CD14-positive monocyte (primary cell): ENCODE measurements at regions not wholly inside any gene's neighbourhood (a gene's known extent, or its start where the extent isn't known, plus 50 kb on each side); places are given as distances from the start of the nearest gene placed in this dataset.

Source experiments
- DNase-seq, 3 donors: peaks; one replicate each; pipeline ENCODE4 v3.0.0-alpha.2; 2011 to 2022
- H2AFZ ChIP-seq: 2 replicates; pipeline ENCODE4 v1.6.0; 2012; ENCODE audit warnings: mild to moderate bottlenecking, low read depth, low read length, inconsistent platforms; ENCODE audit not compliant: insufficient read depth, poor library complexity, severe bottlenecking
- H3K27ac ChIP-seq, 2 donors: 1 replicate in 1 of 2; 2 replicates in 1 of 2; pipeline ENCODE4 v1.5.1; 2012 to 2013; ENCODE audit warnings: low read length in 2 of 2, control low read depth in 1 of 2, inconsistent platforms in 1 of 2, low read depth in 1 of 2, mild to moderate bottlenecking in 1 of 2
- H3K27me3 ChIP-seq, 2 donors: one replicate each; pipeline versions ENCODE4 v1.6.0 to v1.6.1; 2011 to 2013; ENCODE audit warnings: low read length in 2 of 2; ENCODE audit not compliant: control insufficient read depth in 2 of 2, insufficient read depth in 2 of 2
- H3K36me3 ChIP-seq, 2 donors: replicated peaks in 1 of 2; 1 replicate in 1 of 2; 2 replicates in 1 of 2; pipeline versions ENCODE4 v1.5.1 to v1.6.1; 2012 to 2013; ENCODE audit warnings: low read length in 2 of 2, control low read depth in 1 of 2, inconsistent platforms in 1 of 2, mild to moderate bottlenecking in 1 of 2; ENCODE audit not compliant: insufficient read depth in 2 of 2, control insufficient read depth in 1 of 2
- H3K4me1 ChIP-seq, 2 donors: 1 replicate in 1 of 2; 2 replicates in 1 of 2; pipeline versions ENCODE4 v1.5.1 to v1.6.1; 2012 to 2013; ENCODE audit warnings: low read length in 2 of 2, control low read depth in 1 of 2, inconsistent platforms in 1 of 2, mild to moderate bottlenecking in 1 of 2, moderate library complexity in 1 of 2; ENCODE audit not compliant: insufficient read depth in 2 of 2, control insufficient read depth in 1 of 2
- H3K4me2 ChIP-seq: replicated peaks from 2 replicates; pipeline ENCODE3; 2012; ENCODE audit warnings: low read length, moderate library complexity, mild to moderate bottlenecking; ENCODE audit not compliant: poor library complexity, severe bottlenecking; ENCODE audit errors: extremely low read depth
- H3K4me3 ChIP-seq, 3 experiments: fragments of 200-600 bp in 1 of 3; sonication (generic) in 1 of 3; replicated peaks in 1 of 3; 1 replicate in 2 of 3; 2 replicates in 1 of 3; pipeline ENCODE4 v1.5.1; 2011 to 2013; ENCODE audit warnings: low read length in 3 of 3, mild to moderate bottlenecking in 3 of 3, control low read depth in 2 of 3, low read depth in 2 of 3, inconsistent platforms in 1 of 3, moderate library complexity in 1 of 3
- H3K79me2 ChIP-seq: 2 replicates; pipeline ENCODE4 v1.6.0; 2012; ENCODE audit warnings: mild to moderate bottlenecking, control low read depth, inconsistent platforms, low read length, moderate library complexity; ENCODE audit not compliant: insufficient read depth
- H3K9ac ChIP-seq: 2 replicates; pipeline ENCODE4 v1.6.0; 2017; ENCODE audit warnings: low read length, mild to moderate bottlenecking; ENCODE audit not compliant: insufficient read depth, poor library complexity, severe bottlenecking
- H3K9me3 ChIP-seq, 2 donors: replicated peaks in 1 of 2; 1 replicate in 1 of 2; 2 replicates in 1 of 2; pipeline versions ENCODE4 v1.5.1 to v1.6.1; 2012 to 2013; ENCODE audit warnings: low read length in 2 of 2, control low read depth in 1 of 2; ENCODE audit not compliant: control insufficient read depth in 1 of 2, insufficient read depth in 1 of 2
- H4K20me1 ChIP-seq: 2 replicates; pipeline ENCODE4 v1.6.0; 2012; ENCODE audit warnings: mild to moderate bottlenecking, low read length, control low read depth, moderate library complexity; ENCODE audit not compliant: insufficient read depth
- H3K27ac Mint-ChIP-seq, 7 donors: one replicate each; pipeline ENCODE4 v1.8.0; 2020; ENCODE audit warnings: mild to moderate bottlenecking in 7 of 7, mixed read lengths in 7 of 7, moderate library complexity in 6 of 7, inconsistent platforms in 2 of 7
- H3K27me3 Mint-ChIP-seq, 3 donors: one replicate each; pipeline ENCODE4 v1.8.0; 2021 to 2022; ENCODE audit warnings: low read depth in 3 of 3, mild to moderate bottlenecking in 3 of 3, mixed read lengths in 3 of 3, moderate library complexity in 3 of 3, inconsistent platforms in 1 of 3
- H3K36me3 Mint-ChIP-seq, 2 donors: one replicate each; pipeline ENCODE4 v1.8.0; 2020; ENCODE audit warnings: mixed read lengths in 2 of 2, inconsistent platforms in 1 of 2, mild to moderate bottlenecking in 1 of 2
- H3K4me1 Mint-ChIP-seq: one replicate; pipeline ENCODE4 v1.8.0; 2020; ENCODE audit warnings: mild to moderate bottlenecking, mixed read lengths
- H3K4me3 Mint-ChIP-seq, 2 donors: one replicate each; pipeline ENCODE4 v1.8.0; 2020; ENCODE audit warnings: mild to moderate bottlenecking in 2 of 2, mixed read lengths in 2 of 2, moderate library complexity in 1 of 2
- H3K9me3 Mint-ChIP-seq, 7 donors: one replicate each; pipeline ENCODE4 v1.8.0; 2020 to 2022; ENCODE audit warnings: mixed read lengths in 7 of 7, mild to moderate bottlenecking in 6 of 7, moderate library complexity in 6 of 7, inconsistent platforms in 2 of 7
- WGBS: methylation state at CpG from one replicate; pipeline ENCODE4 v1.1.5; 2013; ENCODE audit warnings: missing lambda C conversion rate; ENCODE audit not compliant: insufficient coverage; 5-methylcytosine and 5-hydroxymethylcytosine counted together
- intact Hi-C, 2 donors: fragments of 100-400 bp; cut with micrococcal nuclease; formaldehyde crosslinking; loops; one replicate each; pipeline versions ENCODE4 v1.15.0 to v1.15.1; 2023
- TF ChIP-seq, protein P1 (sequence below): fragments of 200-600 bp; IDR thresholded peaks from one replicate; pipeline ENCODE4 v1.8.0; 2022; ENCODE audit warnings: antibody characterized with exemption, mild to moderate bottlenecking

DNA sequence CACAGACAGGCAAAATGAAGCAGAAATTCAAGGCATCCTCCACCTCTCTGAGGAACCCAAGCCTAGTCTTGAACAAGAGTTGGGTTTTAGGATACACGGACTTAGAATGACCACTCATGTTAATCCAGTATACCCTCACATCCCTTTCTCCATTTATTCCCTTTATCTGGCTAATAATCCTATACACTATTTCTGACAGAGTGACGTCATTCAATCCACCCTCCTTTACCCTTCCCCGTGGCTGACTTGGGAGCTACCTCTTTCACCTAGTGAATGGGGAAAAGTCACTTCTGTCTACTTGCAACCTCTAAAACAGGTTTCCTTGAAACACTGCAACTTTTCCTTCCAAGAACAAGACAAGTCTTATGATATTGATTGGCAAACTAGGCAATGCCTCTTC lies 52.8 kb upstream of the PARVA start:
- peaks cover 6 to 21% of the 10 kb centered on the region in 2 donors for H3K36me3 ChIP-seq
- no peak overlapping the region for H3K4me3 ChIP-seq
- no peaks in the 10 kb centered on the region for H3K9me3 ChIP-seq
- no peaks in the 10 kb centered on the region for H3K4me1 Mint-ChIP-seq
- H4K20me1 ChIP-seq, result no peaks in the 10 kb centered on the region
- no peak overlapping the region for H3K4me2 ChIP-seq
- H3K9me3 Mint-ChIP-seq, result no peaks in the 10 kb centered on the region
- TF ChIP-seq, protein P1, sequence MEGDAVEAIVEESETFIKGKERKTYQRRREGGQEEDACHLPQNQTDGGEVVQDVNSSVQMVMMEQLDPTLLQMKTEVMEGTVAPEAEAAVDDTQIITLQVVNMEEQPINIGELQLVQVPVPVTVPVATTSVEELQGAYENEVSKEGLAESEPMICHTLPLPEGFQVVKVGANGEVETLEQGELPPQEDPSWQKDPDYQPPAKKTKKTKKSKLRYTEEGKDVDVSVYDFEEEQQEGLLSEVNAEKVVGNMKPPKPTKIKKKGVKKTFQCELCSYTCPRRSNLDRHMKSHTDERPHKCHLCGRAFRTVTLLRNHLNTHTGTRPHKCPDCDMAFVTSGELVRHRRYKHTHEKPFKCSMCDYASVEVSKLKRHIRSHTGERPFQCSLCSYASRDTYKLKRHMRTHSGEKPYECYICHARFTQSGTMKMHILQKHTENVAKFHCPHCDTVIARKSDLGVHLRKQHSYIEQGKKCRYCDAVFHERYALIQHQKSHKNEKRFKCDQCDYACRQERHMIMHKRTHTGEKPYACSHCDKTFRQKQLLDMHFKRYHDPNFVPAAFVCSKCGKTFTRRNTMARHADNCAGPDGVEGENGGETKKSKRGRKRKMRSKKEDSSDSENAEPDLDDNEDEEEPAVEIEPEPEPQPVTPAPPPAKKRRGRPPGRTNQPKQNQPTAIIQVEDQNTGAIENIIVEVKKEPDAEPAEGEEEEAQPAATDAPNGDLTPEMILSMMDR, result no peak
- no peaks in the 10 kb centered on the region for H3K4me1 ChIP-seq
- H3K27ac ChIP-seq, result no peak overlapping the region
- peaks cover 32 to 39% of the 10 kb centered on the region in 2 donors for H3K36me3 Mint-ChIP-seq
- H3K9ac ChIP-seq, result no peak overlapping the region
- intact Hi-C loops, result loop anchor here in 1 of 2 donors (10.0 kb wide), 1 partner anchor 570 kb away; no protein-coding TSS in a partner anchor
- no peak for DNase-seq
- no CpG with 5 or more reads among the region's 3 CpGs for WGBS
- peaks cover 0 to 7% (median 3%) of the 10 kb centered on the region in 3 donors for H3K27me3 Mint-ChIP-seq
- H3K27me3 ChIP-seq, result no peaks in the 10 kb centered on the region
- H2AFZ ChIP-seq, result no peak overlapping the region
- no peak overlapping the region for H3K4me3 Mint-ChIP-seq
- H3K79me2 ChIP-seq, result no peaks in the 10 kb centered on the region
- no peak overlapping the region for H3K27ac Mint-ChIP-seq
